ENCODE measurements at regions not wholly inside any gene's neighbourhood (a gene's known extent, or its start where the extent isn't known, plus 50 kb on each side); places are given as distances from the start of the nearest gene placed in this dataset.

DNA sequence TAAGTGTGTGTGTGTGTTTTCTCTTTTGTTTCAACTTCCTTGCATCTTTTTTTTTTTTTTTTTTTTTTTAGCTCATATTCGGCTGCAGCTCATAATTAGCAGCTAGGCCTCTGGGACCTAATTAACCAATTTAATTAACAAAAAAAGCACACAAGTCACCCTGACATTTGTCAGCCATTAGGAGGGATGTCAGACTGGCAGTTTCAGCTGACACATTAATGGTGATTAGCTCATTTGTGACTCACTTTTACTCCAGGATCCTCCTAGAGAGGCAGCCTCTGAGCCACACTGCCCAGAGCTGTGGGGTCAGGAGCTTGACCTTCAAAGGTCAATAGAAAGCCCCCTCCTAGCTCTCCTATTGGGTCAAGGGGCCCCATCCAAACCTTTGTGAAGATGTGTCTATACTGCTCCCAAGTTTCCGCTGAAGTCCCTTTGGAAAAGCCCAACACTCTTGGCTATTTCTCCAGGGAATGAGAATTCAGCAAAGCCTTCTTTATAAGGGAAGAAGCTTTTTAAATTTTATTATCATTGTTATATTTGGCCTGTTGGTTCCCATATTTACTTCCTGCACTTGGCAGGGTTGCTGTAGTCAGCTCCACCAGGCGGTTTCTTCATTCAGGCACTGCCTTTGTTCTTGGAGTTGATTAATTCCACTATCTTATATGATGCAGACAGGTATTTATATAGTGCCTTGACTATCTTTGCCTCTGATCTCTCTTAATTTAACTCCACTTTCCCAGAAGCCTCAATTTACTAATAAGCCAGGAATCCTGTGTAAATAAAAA, 109.5 kb upstream of the HABP2 start:
- no peak overlapping the region for H3K4me2 ChIP-seq (ENCODE audit: insufficient read depth, low read length)
- no peaks in the 10 kb centered on the region for H4K20me1 ChIP-seq (ENCODE audit: insufficient read depth, low read length)
- no peak for ATAC-seq (ENCODE audit: insufficient read depth, low read depth)
- no peaks in the 10 kb centered on the region for H3K79me2 ChIP-seq (ENCODE audit: insufficient read depth, low read length)
- H3K4me1 ChIP-seq (ENCODE audit: insufficient read depth, low read length) = no peaks in the 10 kb centered on the region
- H3K27ac ChIP-seq (ENCODE audit: low read length) = no peak overlapping the region
- H3K27me3 ChIP-seq (ENCODE audit: insufficient read depth, low read length, poor library complexity) = peaks cover 30% of the 10 kb centered on the region
- no peak for DNase-seq
- no peak for TF ChIP-seq EZH2 (IDR thresholded peaks at IDR 0.05; ENCODE audit: borderline replicate concordance, low read depth, low read length, severe bottlenecking)
- TF ChIP-seq, protein P1, sequence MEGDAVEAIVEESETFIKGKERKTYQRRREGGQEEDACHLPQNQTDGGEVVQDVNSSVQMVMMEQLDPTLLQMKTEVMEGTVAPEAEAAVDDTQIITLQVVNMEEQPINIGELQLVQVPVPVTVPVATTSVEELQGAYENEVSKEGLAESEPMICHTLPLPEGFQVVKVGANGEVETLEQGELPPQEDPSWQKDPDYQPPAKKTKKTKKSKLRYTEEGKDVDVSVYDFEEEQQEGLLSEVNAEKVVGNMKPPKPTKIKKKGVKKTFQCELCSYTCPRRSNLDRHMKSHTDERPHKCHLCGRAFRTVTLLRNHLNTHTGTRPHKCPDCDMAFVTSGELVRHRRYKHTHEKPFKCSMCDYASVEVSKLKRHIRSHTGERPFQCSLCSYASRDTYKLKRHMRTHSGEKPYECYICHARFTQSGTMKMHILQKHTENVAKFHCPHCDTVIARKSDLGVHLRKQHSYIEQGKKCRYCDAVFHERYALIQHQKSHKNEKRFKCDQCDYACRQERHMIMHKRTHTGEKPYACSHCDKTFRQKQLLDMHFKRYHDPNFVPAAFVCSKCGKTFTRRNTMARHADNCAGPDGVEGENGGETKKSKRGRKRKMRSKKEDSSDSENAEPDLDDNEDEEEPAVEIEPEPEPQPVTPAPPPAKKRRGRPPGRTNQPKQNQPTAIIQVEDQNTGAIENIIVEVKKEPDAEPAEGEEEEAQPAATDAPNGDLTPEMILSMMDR (IDR thresholded peaks at IDR 0.05; ENCODE audit: borderline replicate concordance, extremely low read depth, low read length, poor library complexity, severe bottlenecking) = no peak
- no peak overlapping the region for H3K9ac ChIP-seq (ENCODE audit: low read depth, low read length)
- no peak overlapping the region for H2AFZ ChIP-seq (ENCODE audit: low read depth, low read length)
- H3K36me3 ChIP-seq (ENCODE audit: insufficient read depth, low read length) = no peaks in the 10 kb centered on the region
- H3K9me3 ChIP-seq (ENCODE audit: insufficient read depth, low read length, severe bottlenecking) = no peaks in the 10 kb centered on the region
- H3K4me3 ChIP-seq (ENCODE audit: low read depth in 1 of 2, low read length in 2 of 2) = no peak overlapping the region

DNA sequence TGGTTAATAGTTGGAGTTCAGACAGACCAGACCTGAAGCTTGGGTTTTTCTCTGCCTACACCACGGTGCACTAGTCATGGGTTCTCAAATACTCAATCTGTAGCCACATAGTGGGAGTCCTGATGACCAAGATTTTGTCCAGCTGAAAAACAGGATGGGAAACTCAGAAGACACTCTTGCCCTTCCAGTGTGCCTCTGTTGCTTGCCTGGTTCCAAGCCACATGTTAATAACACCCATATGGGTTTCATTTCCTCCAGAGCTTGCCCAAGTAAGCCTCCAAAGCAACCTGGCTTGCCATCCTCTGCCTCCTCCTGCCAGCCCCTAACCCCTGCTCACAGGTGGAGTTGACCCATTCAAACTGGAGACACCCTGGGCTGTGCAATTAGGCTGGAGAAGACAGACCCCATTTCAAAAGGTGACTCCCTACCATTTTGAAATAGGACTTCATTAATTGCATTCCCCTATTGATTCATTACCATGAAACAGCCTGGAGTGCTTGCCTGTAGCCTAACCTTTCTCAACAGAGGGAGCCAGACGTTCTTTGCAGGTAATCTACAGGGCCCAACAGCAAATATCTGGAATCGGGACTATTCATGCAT, 108.0 kb upstream of the HABP2 start:
- Histone ChIP-seq H3K27me3 (ENCODE audit: insufficient read depth, low read length, poor library complexity) (peaks cover 38% of the 10 kb centered on the region), H3K27ac (ENCODE audit: low read length) (no peak overlapping the region), H3K4me1 (ENCODE audit: insufficient read depth, low read length) (no peaks in the 10 kb centered on the region), H4K20me1 (ENCODE audit: insufficient read depth, low read length) (no peaks in the 10 kb centered on the region), H3K4me2 (ENCODE audit: insufficient read depth, low read length) (no peak overlapping the region), H3K36me3 (ENCODE audit: insufficient read depth, low read length) (no peaks in the 10 kb centered on the region), H3K79me2 (ENCODE audit: insufficient read depth, low read length) (no peaks in the 10 kb centered on the region), H3K9ac (ENCODE audit: low read depth, low read length) (no peak overlapping the region), H3K9me3 (ENCODE audit: insufficient read depth, low read length, severe bottlenecking) (no peaks in the 10 kb centered on the region), H3K4me3 (ENCODE audit: low read depth in 1 of 2, low read length in 2 of 2) (no peak overlapping the region), H2AFZ (ENCODE audit: low read depth, low read length) (no peak overlapping the region)
- DNase-seq (no peak), ATAC-seq (ENCODE audit: insufficient read depth, low read depth) (no peak)
- TF ChIP-seq EZH2 (IDR thresholded peaks at IDR 0.05; ENCODE audit: borderline replicate concordance, low read depth, low read length, severe bottlenecking) = no peak
- TF ChIP-seq, protein P1 (IDR thresholded peaks at IDR 0.05; ENCODE audit: borderline replicate concordance, extremely low read depth, low read length, poor library complexity, severe bottlenecking) = no peak

DNA sequence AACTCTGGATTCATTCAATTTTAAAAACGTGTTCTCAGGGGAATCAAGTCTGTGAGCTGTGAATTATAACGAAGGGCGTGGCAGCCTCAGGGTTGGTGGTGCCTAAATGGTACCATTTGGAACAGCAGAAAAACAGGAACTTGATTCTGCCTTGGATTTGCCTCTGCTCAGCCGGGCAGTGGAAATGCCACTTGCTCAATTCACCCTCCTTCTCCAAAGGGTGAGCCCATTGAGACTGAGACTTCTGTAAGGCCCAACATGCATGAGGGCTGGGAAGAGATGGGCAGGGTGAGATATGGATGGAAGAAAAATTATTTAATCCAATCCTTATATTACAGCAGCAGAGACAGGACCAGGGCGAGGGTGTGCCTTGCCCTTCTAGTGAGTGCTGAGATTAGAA, 107.1 kb upstream of the HABP2 start:
- no peaks in the 10 kb centered on the region for H3K79me2 ChIP-seq (ENCODE audit: insufficient read depth, low read length)
- no peaks in the 10 kb centered on the region for H4K20me1 ChIP-seq (ENCODE audit: insufficient read depth, low read length)
- no peak overlapping the region for H3K4me3 ChIP-seq (ENCODE audit: low read depth in 1 of 2, low read length in 2 of 2)
- DNase-seq (no peak), ATAC-seq (ENCODE audit: insufficient read depth, low read depth) (no peak)
- H3K9me3 ChIP-seq (ENCODE audit: insufficient read depth, low read length, severe bottlenecking) = no peaks in the 10 kb centered on the region
- H3K9ac ChIP-seq (ENCODE audit: low read depth, low read length) = no peak overlapping the region
- peaks cover 38% of the 10 kb centered on the region for H3K27me3 ChIP-seq (ENCODE audit: insufficient read depth, low read length, poor library complexity)
- H3K4me2 ChIP-seq (ENCODE audit: insufficient read depth, low read length) = no peak overlapping the region
- no peak overlapping the region for H3K27ac ChIP-seq (ENCODE audit: low read length)
- H3K4me1 ChIP-seq (ENCODE audit: insufficient read depth, low read length) = no peaks in the 10 kb centered on the region
- no peak overlapping the region for H2AFZ ChIP-seq (ENCODE audit: low read depth, low read length)
- TF ChIP-seq, protein P1 (IDR thresholded peaks at IDR 0.05; ENCODE audit: borderline replicate concordance, extremely low read depth, low read length, poor library complexity, severe bottlenecking) = no peak
- TF ChIP-seq EZH2 (IDR thresholded peaks at IDR 0.05; ENCODE audit: borderline replicate concordance, low read depth, low read length, severe bottlenecking) = no peak
- H3K36me3 ChIP-seq (ENCODE audit: insufficient read depth, low read length) = no peaks in the 10 kb centered on the region
